ENCODE measurements at regions not wholly inside any gene's neighbourhood (a gene's known extent, or its start where the extent isn't known, plus 50 kb on each side); places are given as distances from the start of the nearest gene placed in this dataset.
"Not testable (repeated sequence)": the region's sequence is repeated elsewhere in the genome, so short reads cannot be mapped to it uniquely, and the experiment has no call there.

DNA sequence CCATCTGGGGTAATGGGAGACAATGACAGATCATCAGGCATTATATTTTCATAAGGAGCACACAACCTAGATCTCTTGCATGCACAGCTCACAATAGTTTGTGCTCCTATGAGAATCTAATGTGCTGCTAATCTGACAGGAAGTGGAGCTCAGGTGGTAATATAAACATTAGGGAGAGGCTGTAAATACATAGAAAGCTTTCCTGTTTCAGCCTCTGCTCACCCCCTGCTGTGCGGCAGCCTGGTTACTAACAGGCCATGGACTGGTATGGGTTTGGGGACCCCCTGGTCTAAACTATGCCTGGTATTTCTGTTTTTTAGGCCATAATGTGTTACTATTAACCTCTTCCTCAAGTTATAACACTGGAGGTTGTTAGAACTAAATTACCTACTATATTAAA lies 1373.7 kb downstream of the LRFN5 start:
- POLR2A ChIA-PET, result no interaction called here
- 78% methylated on average over 1 of the region's 1 CpG for WGBS (ENCODE audit: low lambda C conversion rate)

DNA sequence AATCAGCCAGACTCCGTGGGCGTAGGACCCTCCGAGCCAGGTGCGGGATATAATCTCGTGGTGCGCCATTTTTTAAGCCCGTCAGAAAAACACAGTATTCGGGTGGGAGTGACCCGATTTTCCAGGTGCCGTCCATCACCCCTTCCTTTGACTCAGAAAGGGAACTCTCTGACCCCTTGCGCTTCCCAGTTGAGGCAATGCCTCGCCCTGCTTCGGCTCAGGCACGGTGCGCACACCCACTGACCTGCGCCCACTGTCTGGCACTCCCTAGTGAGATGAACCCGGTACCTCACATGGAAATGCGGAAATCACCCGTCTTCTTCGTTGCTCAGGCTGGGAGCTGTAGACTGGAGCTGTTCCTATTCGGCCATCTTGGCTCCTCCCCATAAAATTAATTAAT lies 1366.5 kb downstream of the LRFN5 start:
- in situ Hi-C loops (cut with HindIII; ENCODE audit: extremely low pct_ligation_motif_present, low pct_unique_long_range_greater_than_20kb); H3K79me2 ChIP-seq (ENCODE audit: insufficient read depth, low read length); ATAC-seq; BruUV-seq (replicated peaks); H4K20me1 ChIP-seq (ENCODE audit: insufficient read depth, low read length); FAIRE-seq; CTCF ChIA-PET (ENCODE audit: low intra/inter-chr PET ratio, low total read pairs); H3K27me3 ChIP-seq (ENCODE audit: control insufficient read depth in 1 of 2, insufficient read depth in 2 of 2, low read length in 2 of 2); H3K4me3 ChIP-seq (replicated peaks in 1 of 3; ENCODE audit: insufficient read depth in 1 of 3, low read depth in 2 of 3, low read length in 3 of 3); POLR2A ChIA-PET; H3K27ac ChIP-seq (ENCODE audit: extremely low read length, insufficient read depth, low read length); H3K4me1 ChIP-seq (ENCODE audit: insufficient read depth, low read length); H3K9ac ChIP-seq (ENCODE audit: insufficient read depth, low read depth, low read length); H2AFZ ChIP-seq (ENCODE audit: low read length); H3K4me2 ChIP-seq (ENCODE audit: low read depth, low read length); DNase-seq (ENCODE audit: low spot score); H3K36me3 ChIP-seq (replicated peaks in 1 of 2; ENCODE audit: control insufficient read depth in 1 of 2, insufficient read depth in 2 of 2, low read length in 2 of 2); intact Hi-C loops (cut with micrococcal nuclease; ENCODE audit: unreplicated experiment): not testable (repeated sequence)
- 69% methylated on average over 21 of the region's 21 CpGs for WGBS (ENCODE audit: low lambda C conversion rate)
- peaks cover 57% of the 10 kb centered on the region for H3K9me3 ChIP-seq (ENCODE audit: low read length)

More for the DNA sequence above, 1373.7 kb downstream of the LRFN5 start:
- H3K79me2 ChIP-seq (ENCODE audit: insufficient read depth, low read length), result no peaks in the 10 kb centered on the region
- in situ Hi-C loops (cut with HindIII; ENCODE audit: extremely low pct_ligation_motif_present, low pct_unique_long_range_greater_than_20kb) (no loop called here), intact Hi-C loops (cut with micrococcal nuclease; ENCODE audit: unreplicated experiment) (no loop called here)
- H3K9me3 ChIP-seq (ENCODE audit: low read length), result peaks cover 91% of the 10 kb centered on the region
- no peak overlapping the region for H3K4me2 ChIP-seq (ENCODE audit: low read depth, low read length)
- ATAC-seq (no peak), DNase-seq (ENCODE audit: low spot score) (no peak), FAIRE-seq (no peak)
- H2AFZ ChIP-seq (ENCODE audit: low read length), result no peak overlapping the region
- CTCF ChIA-PET (ENCODE audit: low intra/inter-chr PET ratio, low total read pairs), result no interaction called here
- no peaks in the 10 kb centered on the region for H4K20me1 ChIP-seq (ENCODE audit: insufficient read depth, low read length)
- no peaks in the 10 kb centered on the region for H3K4me1 ChIP-seq (ENCODE audit: insufficient read depth, low read length)
- no peak overlapping the region for H3K9ac ChIP-seq (ENCODE audit: insufficient read depth, low read depth, low read length)
- H3K36me3 ChIP-seq (replicated peaks in 1 of 2; ENCODE audit: control insufficient read depth in 1 of 2, insufficient read depth in 2 of 2, low read length in 2 of 2), result no peaks in the 10 kb centered on the region
- no peak overlapping the region for H3K4me3 ChIP-seq (replicated peaks in 1 of 3; ENCODE audit: insufficient read depth in 1 of 3, low read depth in 2 of 3, low read length in 3 of 3)
- no peak overlapping the region for H3K27ac ChIP-seq (ENCODE audit: extremely low read length, insufficient read depth, low read length)
- TF ChIP-seq, protein P1, sequence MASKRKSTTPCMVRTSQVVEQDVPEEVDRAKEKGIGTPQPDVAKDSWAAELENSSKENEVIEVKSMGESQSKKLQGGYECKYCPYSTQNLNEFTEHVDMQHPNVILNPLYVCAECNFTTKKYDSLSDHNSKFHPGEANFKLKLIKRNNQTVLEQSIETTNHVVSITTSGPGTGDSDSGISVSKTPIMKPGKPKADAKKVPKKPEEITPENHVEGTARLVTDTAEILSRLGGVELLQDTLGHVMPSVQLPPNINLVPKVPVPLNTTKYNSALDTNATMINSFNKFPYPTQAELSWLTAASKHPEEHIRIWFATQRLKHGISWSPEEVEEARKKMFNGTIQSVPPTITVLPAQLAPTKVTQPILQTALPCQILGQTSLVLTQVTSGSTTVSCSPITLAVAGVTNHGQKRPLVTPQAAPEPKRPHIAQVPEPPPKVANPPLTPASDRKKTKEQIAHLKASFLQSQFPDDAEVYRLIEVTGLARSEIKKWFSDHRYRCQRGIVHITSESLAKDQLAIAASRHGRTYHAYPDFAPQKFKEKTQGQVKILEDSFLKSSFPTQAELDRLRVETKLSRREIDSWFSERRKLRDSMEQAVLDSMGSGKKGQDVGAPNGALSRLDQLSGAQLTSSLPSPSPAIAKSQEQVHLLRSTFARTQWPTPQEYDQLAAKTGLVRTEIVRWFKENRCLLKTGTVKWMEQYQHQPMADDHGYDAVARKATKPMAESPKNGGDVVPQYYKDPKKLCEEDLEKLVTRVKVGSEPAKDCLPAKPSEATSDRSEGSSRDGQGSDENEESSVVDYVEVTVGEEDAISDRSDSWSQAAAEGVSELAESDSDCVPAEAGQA (IDR thresholded peaks at IDR 0.05; ENCODE audit: low read depth), result no peak
- TF ChIP-seq, protein P1 (CRISPR knock-in tag; IDR thresholded peaks at IDR 0.05; ENCODE audit: borderline replicate concordance), result no peak
- no peak for TF ChIP-seq THAP7 (CRISPR knock-in tag; IDR thresholded peaks at IDR 0.05)
- BruUV-seq (replicated peaks), result no TSS peak
- H3K27me3 ChIP-seq (ENCODE audit: control insufficient read depth in 1 of 2, insufficient read depth in 2 of 2, low read length in 2 of 2), result no peaks in the 10 kb centered on the region
